Anterior cingulate cortex (tissue), 58 donors: ENCODE measurements at regions not wholly inside any gene's neighbourhood (a gene's known extent, or its start where the extent isn't known, plus 50 kb on each side); places are given as distances from the start of the nearest gene placed in this dataset.

ENCODE experiments used
- DNase-seq, 58 donors: peaks; one replicate each; lab custom pipeline; 2025; lab: John Stamatoyannopoulos, UW

DNA sequence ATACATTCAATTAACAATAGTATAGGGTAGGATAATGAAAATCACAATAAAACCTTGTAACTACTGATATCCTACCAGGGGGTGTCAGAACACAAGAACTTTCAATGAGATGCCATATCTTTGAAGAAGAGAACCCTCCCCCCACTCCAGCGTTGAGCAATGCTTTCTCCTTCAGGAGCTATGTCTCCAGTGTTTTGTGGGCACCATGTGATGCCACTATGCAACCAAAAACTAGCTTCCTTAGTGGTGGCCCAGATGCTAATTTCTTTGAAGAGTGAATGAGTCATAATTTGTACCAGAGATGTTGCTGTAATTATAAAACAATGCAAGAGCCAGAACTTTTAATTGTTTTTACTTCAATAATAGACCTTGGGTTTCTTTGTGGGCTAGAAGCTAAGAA, 76.0 kb upstream of the ADO start:
- DNase-seq = peak in 1 of 58 donors; percentile 4

DNA sequence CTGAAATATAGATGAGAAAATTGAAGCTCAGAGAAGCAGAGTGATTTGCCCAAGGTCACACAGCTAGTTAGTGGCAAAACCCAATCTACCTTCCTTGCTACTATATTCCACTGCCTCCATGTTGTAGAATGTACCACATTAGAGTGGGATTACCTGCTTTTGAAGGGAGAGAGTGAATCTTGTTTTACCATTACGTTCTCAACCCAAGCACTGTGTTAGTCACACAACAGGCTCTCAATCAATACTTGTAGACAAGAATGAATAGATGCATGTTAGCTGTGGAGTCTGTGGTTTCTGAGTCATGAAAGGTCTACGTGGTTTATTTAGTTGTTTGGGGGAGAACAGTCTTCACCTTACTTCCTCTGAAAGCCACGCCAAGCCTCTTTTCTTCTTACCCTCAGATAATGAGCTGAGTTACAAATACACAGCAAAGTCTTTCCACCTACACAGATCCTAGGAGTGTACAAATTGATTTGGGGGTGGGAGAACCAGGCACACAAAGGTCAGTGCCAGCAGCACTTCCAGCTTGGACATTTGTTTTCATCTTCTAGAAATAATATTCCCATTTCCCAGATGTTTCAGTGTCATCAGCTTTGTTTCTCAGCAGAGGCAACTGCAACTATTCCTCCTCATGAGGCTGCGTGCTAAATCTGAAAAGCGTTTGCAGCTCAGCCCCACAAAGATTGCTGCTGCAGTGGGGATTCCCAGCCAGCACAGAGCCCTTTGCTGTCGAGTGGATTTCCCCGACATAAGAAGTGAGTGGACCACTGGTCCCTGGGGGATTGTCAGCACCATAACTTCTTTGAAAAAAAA, 71.5 kb upstream of the ADO start:
- DNase-seq = no peak

DNA sequence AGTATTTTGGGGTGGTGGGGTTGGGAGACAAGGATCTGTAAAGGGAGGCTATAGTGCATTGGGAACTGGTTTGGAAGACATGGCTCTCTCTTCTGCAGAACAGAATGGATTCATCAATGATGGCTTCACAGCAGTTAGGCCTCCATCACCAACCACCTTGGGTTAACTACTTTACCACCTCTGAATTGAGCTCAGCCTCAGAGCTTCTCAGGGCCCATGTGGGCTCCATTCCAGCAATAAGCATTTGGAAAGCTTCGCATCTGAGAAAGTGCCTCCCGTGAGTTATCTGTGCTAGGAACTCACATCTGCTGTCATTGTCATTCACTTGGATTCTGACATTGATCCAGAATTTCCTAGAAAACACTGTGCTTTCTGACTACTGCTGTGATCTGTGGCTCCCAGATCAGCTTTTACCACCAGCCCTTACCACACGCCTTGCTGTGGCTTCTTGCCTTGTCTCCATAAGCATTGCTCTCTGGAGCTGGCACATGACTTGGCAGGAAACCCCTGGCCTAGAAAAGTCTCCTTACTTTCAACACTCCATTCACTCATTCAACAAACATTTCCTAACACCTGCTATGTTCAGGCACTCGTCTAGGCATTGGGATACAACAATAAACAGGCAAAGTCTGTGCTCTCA, 70.7 kb upstream of the ADO start:
- no peak for DNase-seq

DNA sequence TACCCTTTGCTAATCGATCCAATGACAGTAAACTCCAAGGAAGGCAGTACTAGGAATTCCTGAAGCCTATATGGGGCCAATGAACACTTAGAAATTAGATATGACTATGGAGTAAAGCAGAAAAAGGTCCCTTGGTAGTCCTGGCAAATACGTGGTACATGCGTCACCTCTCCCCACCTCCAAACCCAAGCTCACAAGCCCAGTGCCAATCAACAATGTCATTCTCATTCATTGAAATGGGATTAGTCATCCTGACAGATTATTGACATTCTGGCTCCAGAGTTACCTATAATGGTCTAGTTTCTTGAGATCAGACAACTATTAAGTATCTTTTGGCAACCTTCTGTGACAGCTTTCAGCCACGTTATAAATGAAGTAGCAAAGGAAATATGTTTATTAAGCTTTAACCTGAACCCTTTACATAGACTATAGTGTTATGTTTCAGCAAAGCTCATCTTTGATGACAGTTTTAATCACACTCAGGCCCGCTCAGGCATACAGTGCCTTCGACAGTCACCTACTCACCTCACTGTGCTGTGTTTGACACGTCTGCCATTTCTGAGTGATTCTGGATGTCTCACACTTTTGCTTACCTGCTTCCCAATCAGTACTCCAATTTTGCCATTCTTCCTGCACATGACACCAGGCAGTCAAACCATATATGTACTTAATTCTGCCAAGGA, 69.6 kb upstream of the ADO start:
- no peak for DNase-seq

DNA sequence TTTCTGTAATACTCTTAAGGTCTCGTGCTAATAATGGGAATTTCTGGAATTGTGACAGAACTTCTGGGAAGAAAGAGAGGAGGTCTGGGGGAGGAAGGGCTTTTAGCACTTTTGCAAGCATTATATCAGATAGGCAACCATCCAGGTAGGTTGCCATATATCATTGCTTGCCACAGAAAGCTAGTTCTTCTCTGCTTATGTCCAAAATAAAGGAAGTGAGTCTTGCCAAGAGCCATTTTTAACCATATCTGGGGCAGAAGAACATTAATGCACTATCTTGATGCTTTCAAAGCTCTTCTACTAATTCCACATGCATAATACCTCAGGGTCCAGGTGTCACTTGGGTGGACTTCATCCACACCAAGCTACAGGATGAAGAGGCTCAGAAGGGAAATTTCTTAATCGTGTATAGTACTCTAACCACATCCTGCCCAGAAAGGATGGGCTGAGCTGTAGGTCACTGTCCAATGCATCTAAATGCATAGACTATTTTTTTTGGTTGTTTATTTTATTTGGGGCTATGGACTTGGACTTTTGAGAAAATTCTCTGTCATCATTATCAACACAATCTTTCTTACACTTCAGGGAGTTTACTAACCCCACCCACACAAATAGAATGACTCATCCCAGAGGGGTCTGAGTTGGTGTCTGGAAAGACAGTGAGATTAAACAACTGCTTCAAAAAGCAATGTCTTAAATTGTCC, 68.9 kb upstream of the ADO start:
- DNase-seq = no peak

DNA sequence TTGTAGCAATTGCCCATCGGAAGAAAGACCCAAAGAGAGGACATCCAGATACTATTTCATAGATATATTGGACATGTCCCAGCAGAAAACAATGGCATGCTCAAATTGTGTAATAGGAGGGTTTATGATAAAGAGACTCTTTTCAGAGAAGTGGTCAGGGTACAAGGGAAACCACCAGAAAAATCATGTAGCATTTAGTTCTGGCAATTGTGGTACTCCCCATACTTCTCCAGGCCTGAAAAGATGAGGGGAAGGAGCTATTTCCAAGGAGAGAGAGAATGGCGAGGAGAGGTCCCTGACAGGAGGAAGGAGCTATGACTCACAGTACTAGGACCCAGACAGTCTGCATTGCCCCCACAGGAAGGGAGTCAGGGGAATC, 68.4 kb upstream of the ADO start:
- DNase-seq = no peak

DNA sequence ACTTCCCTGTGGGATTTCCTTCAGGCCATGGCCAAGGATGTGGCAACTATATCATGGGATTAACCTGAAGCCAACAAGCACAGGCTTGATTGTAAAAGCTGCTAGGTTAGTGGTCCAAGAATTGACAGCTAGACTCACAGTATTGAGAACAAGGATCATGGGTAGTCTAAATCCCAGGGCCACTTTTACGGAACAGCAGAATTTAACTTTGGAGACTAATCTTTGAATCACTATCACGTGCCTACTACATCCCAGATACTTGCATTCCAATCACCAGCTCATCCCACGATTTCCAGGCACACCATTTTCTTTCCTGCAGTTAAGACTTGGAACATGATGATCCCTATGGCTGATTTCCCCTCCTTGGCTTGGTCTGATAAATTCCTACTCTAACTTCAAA, 65.6 kb upstream of the ADO start:
- no peak for DNase-seq

DNA sequence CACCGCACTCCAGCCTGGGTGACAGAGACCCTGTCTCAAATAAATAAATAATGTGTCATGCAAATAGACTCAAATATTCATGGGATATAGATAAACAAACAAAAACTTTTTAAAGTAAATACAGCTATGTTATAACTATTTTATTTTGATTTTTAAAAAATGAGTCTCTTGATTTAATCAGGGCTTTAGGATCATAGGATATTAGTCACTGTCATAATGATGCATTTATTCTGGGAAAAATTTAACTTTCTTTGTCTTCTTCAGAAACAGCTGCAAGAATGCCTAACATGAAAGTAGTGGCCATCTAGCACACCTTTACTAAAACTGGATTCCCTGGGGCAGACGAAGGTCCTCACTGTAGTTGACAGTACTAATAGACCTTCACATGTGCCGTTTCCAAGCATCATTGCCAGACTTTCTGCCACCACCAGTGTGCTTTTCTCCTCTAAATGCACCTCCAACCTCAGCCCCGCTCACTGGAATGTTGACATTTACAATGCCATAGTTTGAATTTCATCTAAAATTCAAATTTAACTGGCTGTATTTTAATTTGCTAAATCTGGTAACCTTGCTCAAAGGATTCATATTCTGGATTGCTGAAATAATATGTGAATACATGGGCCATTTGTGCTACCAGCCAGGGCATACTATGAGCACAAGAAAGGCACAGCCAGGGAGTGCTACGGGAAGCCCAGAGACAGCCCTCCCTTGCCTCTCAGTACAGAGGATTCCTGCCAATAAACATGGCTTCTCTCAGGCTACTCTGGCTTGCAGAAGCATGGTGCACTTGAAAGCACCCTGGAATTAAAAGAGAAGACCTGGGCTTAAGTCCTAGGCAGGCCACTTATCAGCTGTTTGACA, 63.4 kb upstream of the ADO start:
- no peak for DNase-seq

DNA sequence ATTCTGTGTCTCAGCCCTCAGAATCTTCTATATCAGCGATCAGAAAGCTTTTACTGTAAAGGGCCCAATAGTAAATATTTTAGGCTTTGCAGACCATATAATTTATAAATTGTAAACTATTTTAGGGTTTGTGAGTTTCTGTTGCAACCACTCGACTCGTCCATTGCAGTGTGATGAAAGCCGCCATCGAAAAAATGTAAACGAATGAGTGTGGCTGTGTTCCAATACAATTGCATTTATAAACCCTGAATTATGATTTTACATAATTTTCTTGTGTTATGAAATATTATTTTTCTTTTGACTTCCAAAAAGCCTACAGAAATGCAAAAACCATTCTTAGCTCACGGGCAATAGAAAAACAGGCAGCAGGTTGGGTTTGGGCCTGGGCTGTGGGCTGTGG, 62.5 kb upstream of the ADO start:
- DNase-seq = no peak

DNA sequence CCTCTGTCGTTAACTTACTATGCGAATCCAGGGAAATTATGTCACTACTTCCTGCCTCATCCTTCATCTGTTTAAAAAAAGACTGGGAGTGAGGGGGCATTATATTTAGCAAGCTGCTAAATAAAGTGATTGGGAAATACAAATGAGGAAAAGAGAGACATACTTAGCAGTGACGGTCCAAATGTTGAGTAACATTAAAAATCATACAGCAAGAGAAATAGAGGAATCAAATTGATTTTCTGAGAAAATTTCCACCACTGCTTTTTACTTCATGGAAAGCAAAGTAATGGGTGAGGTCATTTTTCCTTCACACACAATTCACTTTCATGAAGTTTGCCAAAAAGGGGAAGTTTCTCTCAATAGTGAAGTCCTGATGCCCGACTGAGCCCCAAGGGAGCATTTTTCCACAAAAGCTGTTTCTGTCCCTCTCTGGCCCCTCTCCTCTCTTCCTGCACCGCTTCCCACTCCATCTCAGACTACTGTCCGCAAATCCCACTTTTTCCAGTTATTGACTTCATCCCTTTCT, 61.9 kb upstream of the ADO start:
- no peak for DNase-seq

DNA sequence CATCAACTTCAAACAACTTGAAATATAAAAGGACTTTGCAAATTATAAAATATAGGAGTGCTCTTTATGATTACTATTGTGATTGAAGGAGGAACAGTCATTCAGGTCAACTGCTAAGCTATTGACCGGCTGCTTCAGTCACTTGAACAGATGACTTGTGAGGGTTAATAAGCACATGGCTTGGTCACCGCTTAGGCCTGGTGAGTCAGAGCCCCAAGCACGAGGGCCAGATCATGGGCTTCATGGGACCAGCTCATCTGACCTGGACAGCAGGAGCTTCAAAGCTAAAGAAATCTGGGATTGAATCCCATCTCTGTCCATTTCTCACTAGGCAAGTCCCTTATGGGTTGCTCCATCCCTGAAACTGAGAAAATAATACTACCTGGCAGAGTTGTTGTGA, 60.4 kb upstream of the ADO start:
- no peak for DNase-seq

DNA sequence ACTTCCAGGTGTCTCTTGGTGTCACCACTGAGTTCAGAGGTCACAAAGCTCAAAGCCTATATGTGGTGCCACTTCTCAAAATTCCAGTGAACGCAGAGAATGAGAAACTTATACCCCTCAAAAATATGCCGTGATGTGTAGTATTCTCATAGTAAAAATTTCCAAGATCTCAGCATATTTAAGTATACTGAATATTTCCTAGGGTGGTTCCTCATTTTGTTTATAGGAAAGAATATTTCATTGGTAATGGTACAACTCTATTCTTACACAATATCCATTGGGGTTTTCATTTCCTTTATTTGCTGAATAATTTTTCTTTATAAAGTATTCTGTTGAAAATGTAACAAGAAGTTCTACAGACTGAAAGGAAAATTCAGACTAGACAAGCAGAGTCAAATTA, 58.9 kb upstream of the ADO start:
- DNase-seq = no peak

DNA sequence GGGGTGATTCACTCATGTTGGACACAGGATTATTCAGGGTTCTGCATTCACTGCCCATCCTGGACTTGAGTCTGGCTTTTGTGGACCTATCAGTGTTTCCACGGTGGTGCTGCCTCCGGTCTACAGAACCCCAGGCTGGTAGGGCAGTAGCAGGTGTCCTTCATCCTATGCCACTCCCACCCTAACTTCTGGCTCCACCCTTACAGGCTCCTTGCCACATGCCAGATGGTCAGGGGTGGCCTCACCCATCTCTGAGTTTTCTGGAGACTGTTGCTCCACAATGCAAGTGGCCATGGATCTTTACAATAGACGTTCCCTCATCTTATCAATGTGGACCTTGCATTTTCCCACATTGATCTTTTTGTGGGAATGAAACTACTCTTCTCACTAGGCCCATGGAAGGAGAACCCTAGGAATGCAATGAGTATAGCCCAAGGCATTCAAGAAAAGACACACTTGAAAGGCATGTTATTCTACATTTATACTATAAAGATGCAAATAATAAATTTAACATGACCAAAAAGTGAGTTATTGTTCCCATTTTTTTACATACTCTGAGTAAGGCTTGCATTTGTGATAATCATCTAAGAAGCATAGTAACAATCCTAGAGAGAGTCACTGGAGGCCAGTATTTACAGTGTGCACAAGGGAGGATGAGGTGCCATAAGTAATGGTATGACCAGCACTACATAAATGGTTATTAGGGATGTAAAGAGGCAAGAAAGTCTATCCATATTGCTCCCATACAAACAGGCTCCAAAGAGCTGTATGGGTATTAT, 57.4 kb upstream of the ADO start:
- DNase-seq = no peak

DNA sequence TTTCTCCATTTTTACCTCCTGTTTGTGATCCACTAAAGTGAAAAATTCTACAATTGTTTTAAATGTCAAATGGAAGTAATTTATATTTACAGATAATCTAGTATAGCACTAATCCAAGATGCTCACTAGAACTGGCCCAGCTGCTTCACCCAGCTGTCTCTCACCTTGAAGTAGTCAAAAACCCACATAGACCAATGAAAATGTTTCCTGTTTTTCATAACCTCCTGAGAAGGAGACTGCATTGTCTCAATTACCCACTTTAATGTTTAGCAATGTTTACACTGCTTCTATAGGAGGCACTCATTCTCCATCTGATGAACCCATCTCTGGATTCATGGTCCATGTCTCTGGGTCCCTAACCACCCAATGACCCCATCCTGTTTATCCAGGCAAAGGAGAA, 56.1 kb upstream of the ADO start:
- no peak for DNase-seq

DNA sequence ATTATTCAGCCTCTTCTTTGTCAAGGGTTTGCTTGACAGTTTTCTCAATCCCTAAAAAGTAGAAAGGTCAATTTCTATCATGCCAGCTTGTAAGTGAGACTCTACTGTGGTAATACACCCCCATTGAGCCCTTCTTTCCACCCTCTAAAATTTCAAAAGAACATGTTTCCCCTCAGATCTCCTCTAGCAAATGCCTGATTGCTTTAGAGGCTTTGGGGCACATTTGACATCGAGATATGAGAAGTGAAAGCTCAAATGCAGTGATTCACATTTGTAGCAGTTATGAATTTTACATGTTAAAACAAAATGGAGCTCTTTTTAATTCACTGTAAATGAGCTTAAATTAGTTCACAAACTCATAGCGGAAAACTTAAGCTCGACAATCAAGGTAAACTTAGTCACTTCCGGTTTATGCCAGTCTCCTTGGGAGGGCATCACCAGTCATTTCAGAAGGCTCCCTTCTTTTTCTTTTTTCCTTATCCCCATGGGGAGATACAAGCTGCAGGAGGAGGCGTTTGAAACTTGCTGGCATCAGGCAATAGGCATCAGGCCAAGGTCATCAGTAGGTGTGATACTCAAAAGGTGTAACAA, 55.3 kb upstream of the ADO start:
- no peak for DNase-seq
